ENCODE measurements at regions not wholly inside any gene's neighbourhood (a gene's known extent, or its start where the extent isn't known, plus 50 kb on each side); places are given as distances from the start of the nearest gene placed in this dataset.

DNA sequence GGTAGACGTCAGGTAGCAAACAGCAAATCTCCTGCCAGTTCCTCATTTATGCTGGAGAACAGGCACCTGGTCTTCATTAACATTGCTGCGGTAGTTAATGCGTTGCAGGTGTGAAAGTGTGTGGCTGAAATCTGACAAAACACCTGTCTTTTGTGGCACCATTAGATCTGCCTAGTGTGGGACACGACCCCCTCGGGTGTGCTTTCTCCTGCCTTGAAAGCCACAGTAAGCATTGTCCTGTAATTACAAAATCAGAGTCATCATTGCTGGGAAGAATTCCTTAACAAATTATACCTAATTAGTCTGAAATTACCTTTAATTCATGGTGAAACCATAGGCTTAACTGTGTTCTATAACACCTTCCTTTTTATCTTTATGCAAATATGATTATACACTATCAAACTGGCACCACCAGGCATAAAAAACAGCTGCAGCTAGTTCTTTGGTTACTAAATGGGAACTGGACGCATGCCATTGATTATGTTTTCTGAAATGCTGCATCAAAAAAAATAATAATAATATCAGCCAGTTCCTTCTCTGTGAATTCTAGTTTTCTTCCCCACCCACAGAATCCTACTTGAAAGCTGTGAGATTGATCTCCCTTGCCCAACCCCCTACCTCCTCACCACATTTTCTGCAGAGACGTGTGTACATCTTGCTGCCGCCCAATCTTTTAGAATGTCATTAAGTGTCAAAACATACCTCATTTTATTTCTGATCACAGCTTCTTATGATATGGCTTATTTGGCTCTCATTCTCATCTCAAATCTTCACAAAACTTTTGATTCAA, 374.0 kb downstream of the NFIB start:
- intact Hi-C loops (cut with DNase I), result no loop called here
- Histone ChIP-seq H3K9me3 (no peaks in the 10 kb centered on the region), H3K4me1 (no peaks in the 10 kb centered on the region), H3K36me3 (ENCODE audit: insufficient read depth in 1 of 2, low read depth in 1 of 2) (no peaks in the 10 kb centered on the region), H3K27ac (no peak overlapping the region), H3K4me3 (no peak overlapping the region), H3K27me3 (ENCODE audit: insufficient read depth in 3 of 3, low read length in 2 of 3) (no peaks in the 10 kb centered on the region)
- WGBS, 3 donors, result 59 to 74% (median 67%) methylated on average over 8 of the region's 8 CpGs
- DNase-seq (no peak), ATAC-seq (no peak)
- TF ChIP-seq, protein P1, sequence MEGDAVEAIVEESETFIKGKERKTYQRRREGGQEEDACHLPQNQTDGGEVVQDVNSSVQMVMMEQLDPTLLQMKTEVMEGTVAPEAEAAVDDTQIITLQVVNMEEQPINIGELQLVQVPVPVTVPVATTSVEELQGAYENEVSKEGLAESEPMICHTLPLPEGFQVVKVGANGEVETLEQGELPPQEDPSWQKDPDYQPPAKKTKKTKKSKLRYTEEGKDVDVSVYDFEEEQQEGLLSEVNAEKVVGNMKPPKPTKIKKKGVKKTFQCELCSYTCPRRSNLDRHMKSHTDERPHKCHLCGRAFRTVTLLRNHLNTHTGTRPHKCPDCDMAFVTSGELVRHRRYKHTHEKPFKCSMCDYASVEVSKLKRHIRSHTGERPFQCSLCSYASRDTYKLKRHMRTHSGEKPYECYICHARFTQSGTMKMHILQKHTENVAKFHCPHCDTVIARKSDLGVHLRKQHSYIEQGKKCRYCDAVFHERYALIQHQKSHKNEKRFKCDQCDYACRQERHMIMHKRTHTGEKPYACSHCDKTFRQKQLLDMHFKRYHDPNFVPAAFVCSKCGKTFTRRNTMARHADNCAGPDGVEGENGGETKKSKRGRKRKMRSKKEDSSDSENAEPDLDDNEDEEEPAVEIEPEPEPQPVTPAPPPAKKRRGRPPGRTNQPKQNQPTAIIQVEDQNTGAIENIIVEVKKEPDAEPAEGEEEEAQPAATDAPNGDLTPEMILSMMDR (IDR thresholded peaks at IDR 0.05), result no peak

DNA sequence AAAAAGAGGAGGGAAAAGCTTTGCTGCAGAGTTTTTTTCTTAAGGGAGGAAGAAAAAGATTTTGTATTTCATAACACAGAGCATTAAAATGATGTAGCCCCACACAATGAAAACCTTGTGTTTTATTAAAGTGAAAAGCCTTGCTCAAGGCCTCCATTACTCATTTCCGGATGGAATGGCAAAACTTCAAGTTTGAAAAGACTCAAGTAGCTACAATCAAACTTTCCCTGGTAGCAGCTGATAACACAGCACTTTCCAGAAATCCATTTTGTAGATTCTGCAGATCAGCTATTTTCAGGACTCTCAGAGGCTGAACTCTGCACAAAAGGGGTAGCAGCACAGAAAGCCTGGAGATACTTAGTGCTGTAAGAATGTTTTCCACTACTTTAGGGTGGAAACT, 374.8 kb downstream of the NFIB start:
- Histone ChIP-seq H3K27ac (no peak overlapping the region), H3K27me3 (ENCODE audit: insufficient read depth in 3 of 3, low read length in 2 of 3) (no peaks in the 10 kb centered on the region), H3K36me3 (ENCODE audit: insufficient read depth in 1 of 2, low read depth in 1 of 2) (no peaks in the 10 kb centered on the region), H3K9me3 (no peaks in the 10 kb centered on the region), H3K4me1 (no peaks in the 10 kb centered on the region), H3K4me3 (no peak overlapping the region)
- ATAC-seq (peak in 1 of 4 donors; percentile 34), DNase-seq (no peak)
- WGBS, 3 donors, result 41 to 71% (median 63%) methylated on average over 1 of the region's 1 CpG
- intact Hi-C loops (cut with DNase I), result no loop called here
- TF ChIP-seq, protein P1 (IDR thresholded peaks at IDR 0.05), result no peak

DNA sequence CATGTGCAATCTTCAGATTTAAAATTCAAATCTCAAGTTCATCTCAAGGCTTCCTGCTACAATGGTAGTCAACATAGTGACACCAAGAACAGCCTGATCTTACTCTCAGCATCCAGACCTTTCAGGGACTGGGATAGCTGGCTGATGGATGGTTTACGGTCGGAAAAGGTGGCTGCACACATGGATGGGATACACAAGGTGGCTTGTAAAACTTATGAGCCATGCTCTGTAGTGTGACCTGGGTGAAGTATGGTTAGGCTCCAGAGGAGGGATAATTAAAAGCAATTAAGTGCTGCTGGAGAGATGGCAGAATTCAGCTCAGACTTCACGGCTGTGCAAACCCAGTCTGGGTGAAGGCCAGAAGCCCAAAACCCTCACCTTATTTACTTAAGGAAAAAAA, 379.5 kb downstream of the NFIB start:
- H3K27me3 ChIP-seq (ENCODE audit: insufficient read depth in 3 of 3, low read length in 2 of 3), result no peaks in the 10 kb centered on the region
- H3K9me3 ChIP-seq, result no peaks in the 10 kb centered on the region
- TF ChIP-seq, protein P1 (IDR thresholded peaks at IDR 0.05), result no peak
- no peaks in the 10 kb centered on the region for H3K36me3 ChIP-seq (ENCODE audit: insufficient read depth in 1 of 2, low read depth in 1 of 2)
- 95 to 98% (median 95%) methylated on average over 3 of the region's 3 CpGs for WGBS, 3 donors
- no peak for ATAC-seq
- no peak for DNase-seq
- H3K4me3 ChIP-seq, result no peak overlapping the region
- intact Hi-C loops (cut with DNase I), result no loop called here
- peaks cover 11% of the 10 kb centered on the region for H3K4me1 ChIP-seq
- H3K27ac ChIP-seq, result no peak overlapping the region

DNA sequence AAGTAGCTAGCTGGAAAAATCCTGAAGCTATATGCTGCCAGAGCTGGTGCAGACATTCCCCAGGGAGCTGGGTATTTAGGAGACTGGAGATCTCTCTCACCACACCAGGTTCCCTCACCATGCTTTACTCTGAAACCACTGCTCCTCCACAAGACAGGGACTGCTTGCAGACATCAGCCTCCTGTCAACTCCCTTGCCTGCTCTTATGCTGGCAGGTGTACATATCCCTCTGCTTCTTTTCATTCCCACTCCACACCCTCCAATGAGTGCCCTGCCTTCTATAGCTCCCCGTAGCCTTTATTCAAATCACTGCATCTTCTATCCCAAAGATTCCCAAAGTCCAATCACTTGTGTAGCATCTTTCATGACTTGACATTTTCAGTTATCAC, 380.7 kb downstream of the NFIB start:
- ATAC-seq, result no peak
- H3K36me3 ChIP-seq (ENCODE audit: insufficient read depth in 1 of 2, low read depth in 1 of 2), result no peaks in the 10 kb centered on the region
- no peak overlapping the region for H3K27ac ChIP-seq
- TF ChIP-seq, protein P1 (IDR thresholded peaks at IDR 0.05), result no peak
- H3K9me3 ChIP-seq, result no peaks in the 10 kb centered on the region
- no peak for DNase-seq
- 97 to 100% (median 97%) methylated on average over 1 of the region's 1 CpG for WGBS, 3 donors
- no peaks in the 10 kb centered on the region for H3K27me3 ChIP-seq (ENCODE audit: insufficient read depth in 3 of 3, low read length in 2 of 3)
- intact Hi-C loops (cut with DNase I), result no loop called here
- H3K4me1 ChIP-seq, result peaks cover 11% of the 10 kb centered on the region
- H3K4me3 ChIP-seq, result no peak overlapping the region
